K562 (cell line): ENCODE measurements at regions not wholly inside any gene's neighbourhood (a gene's known extent, or its start where the extent isn't known, plus 50 kb on each side); places are given as distances from the start of the nearest gene placed in this dataset.

ENCODE experiments used
- ATAC-seq: fragments of 200-7000 bp; cut with Tn5 transposase; 3 replicates; pipeline ENCODE4 v1.9.1; 2020; ENCODE audit warnings: moderate library complexity
- BruUV-seq: library from RNA; stranded (reverse); fragments of 400-500 nt; replicated peaks from 2 replicates; lab custom pipeline; 2021; lab: Mats Ljungman, UMichigan
- CTCF ChIA-PET: fragments of 300-600 bp; formaldehyde crosslinking; extraction: SDS; loops from one replicate; lab custom pipeline; 2021; ENCODE audit warnings: low intra/inter-chr PET ratio; lab: Yijun Ruan, JAX
- POLR2A ChIA-PET: fragments of 300-600, 350-650 bp; sonication (Branson Sonifier 250); formaldehyde crosslinking; extraction: SDS; loops from one replicate; lab custom pipeline; 2021; ENCODE audit warnings: antibody characterized with exemption, inconsistent platforms; lab: Yijun Ruan, JAX
- DNase-seq, 4 experiments: peaks; one replicate each; pipeline versions ENCODE4 v3.0.0 to v3.0.0-alpha.2; 2011 to 2018; ENCODE audit warnings: low spot score in 3 of 4, mixed read lengths in 3 of 4; ENCODE audit errors: extremely low read depth in 1 of 4
- FAIRE-seq: peaks from 2 replicates; lab custom pipeline; 2011; peaks lifted over from hg19 to GRCh38; lab: Jason Lieb, UNC
- H2AFZ ChIP-seq: 2 replicates; pipeline ENCODE4 v1.6.0; 2011; ENCODE audit warnings: low read depth, low read length, control low read depth, inconsistent platforms
- H3K27ac ChIP-seq: fragments of 200-600 bp; 3 replicates; pipeline ENCODE4 v1.8.0; 2011; ENCODE audit warnings: low read depth, mild to moderate bottlenecking, control low read depth, inconsistent platforms, low read length, moderate library complexity, mixed read lengths; ENCODE audit errors: extremely low read depth
- H3K27me3 ChIP-seq, 2 experiments: fragments of 300-600 bp in 1 of 2; 2 replicates in 1 of 2; 3 replicates in 1 of 2; pipeline versions ENCODE4 v1.6.0 to v1.8.0; 2011; ENCODE audit warnings: inconsistent platforms in 2 of 2, low read length in 2 of 2, mild to moderate bottlenecking in 1 of 2, mixed read lengths in 1 of 2, moderate library complexity in 1 of 2; ENCODE audit not compliant: control insufficient read depth in 2 of 2, insufficient read depth in 2 of 2
- H3K36me3 ChIP-seq: fragments of 300-600 bp; 3 replicates; pipeline ENCODE4 v1.8.0; 2011; ENCODE audit warnings: mild to moderate bottlenecking, low read length, inconsistent platforms; ENCODE audit not compliant: control insufficient read depth, insufficient read depth
- H3K4me1 ChIP-seq, 2 experiments: fragments of 200-600 bp in 1 of 2; replicated peaks in 1 of 2; 2 replicates in 1 of 2; 3 replicates in 1 of 2; pipeline versions ENCODE4 v1.5.1 to v1.8.0; 2011; ENCODE audit warnings: inconsistent platforms in 2 of 2, low read length in 2 of 2, mild to moderate bottlenecking in 1 of 2, mixed read lengths in 1 of 2, moderate library complexity in 1 of 2; ENCODE audit not compliant: control insufficient read depth in 2 of 2, insufficient read depth in 2 of 2
- H3K4me2 ChIP-seq: 2 replicates; pipeline ENCODE4 v1.6.1; 2011; ENCODE audit warnings: low read length, control low read depth, inconsistent platforms, mixed read lengths; ENCODE audit not compliant: insufficient read depth
- H3K4me3 ChIP-seq: fragments of 200-600 bp; sonication (generic), shearing (Covaris generic); 2 replicates; pipeline ENCODE4 v1.5.1; 2016; ENCODE audit warnings: control low read depth, inconsistent platforms
- H3K79me2 ChIP-seq: fragments of 200-600 bp; 3 replicates; pipeline ENCODE4 v1.8.0; 2011; ENCODE audit warnings: low read length, inconsistent platforms; ENCODE audit not compliant: control insufficient read depth, insufficient read depth
- H3K9ac ChIP-seq, 2 experiments: 2 replicates each; pipeline versions ENCODE4 v1.6.0 to v1.6.1; 2011; ENCODE audit warnings: low read depth in 2 of 2, low read length in 2 of 2, control low read depth in 1 of 2, inconsistent platforms in 1 of 2, mild to moderate bottlenecking in 1 of 2, mixed read lengths in 1 of 2; ENCODE audit not compliant: insufficient read depth in 1 of 2
- H3K9me1 ChIP-seq: one replicate; pipeline ENCODE4 v1.6.0; 2011; ENCODE audit warnings: inconsistent platforms, mild to moderate bottlenecking, low read length, moderate library complexity; ENCODE audit not compliant: control insufficient read depth, insufficient read depth
- H3K9me3 ChIP-seq: replicated peaks from 2 replicates; pipeline ENCODE4 v1.5.1; 2011; ENCODE audit warnings: low read depth, low read length, inconsistent platforms; ENCODE audit not compliant: control insufficient read depth, insufficient read depth
- H4K20me1 ChIP-seq: replicated peaks from 2 replicates; pipeline ENCODE4 v1.6.1; 2011; ENCODE audit warnings: low read length, inconsistent platforms, mixed read lengths; ENCODE audit not compliant: control insufficient read depth, insufficient read depth
- E4F1 ChIP-seq: fragments of 250-450 bp; sonication (Bioruptor Pico); IDR thresholded peaks from 2 replicates; pipeline ENCODE4 v1.5.0; 2021; ENCODE audit warnings: mild to moderate bottlenecking, borderline replicate concordance
- EGR1 ChIP-seq: fragments of 450-650 bp; conservative IDR thresholded peaks from 2 replicates; pipeline ENCODE4 v1.6.1; 2017; ENCODE audit warnings: mild to moderate bottlenecking
- SAFB ChIP-seq: fragments of 200-400 bp; formaldehyde crosslinking; IDR thresholded peaks from 2 replicates; pipeline ENCODE4 v1.6.1; 2017; ENCODE audit warnings: low read depth, low read length, borderline replicate concordance
- SRSF7 ChIP-seq: fragments of 200-400 bp; formaldehyde crosslinking; optimal IDR thresholded peaks from 2 replicates; pipeline ENCODE3; 2017; ENCODE audit warnings: mild to moderate bottlenecking, low read depth, low read length
- ZBTB1 ChIP-seq: sonication (generic); formaldehyde crosslinking; IDR thresholded peaks from 2 replicates; pipeline ENCODE4 v1.8.1; 2023; ENCODE audit warnings: missing genetic modification reagents, low read depth, mild to moderate bottlenecking, borderline replicate concordance
- ZNF354B ChIP-seq: fragments of 250-450 bp; sonication (Bioruptor Pico); IDR thresholded peaks from 2 replicates; pipeline ENCODE4 v1.4.0; 2020
- ZNF77 ChIP-seq: fragments of 250-450 bp; sonication (Bioruptor Pico); IDR thresholded peaks from 2 replicates; pipeline ENCODE4 v1.5.0; 2020
- WGBS: fragments of 100-300 bp; shearing (Covaris generic); methylation state at CpG from one replicate; pipeline ENCODE4 v1.1.6; 2016; ENCODE audit warnings: low coverage, mixed read lengths; ENCODE audit not compliant: insufficient coverage; ENCODE audit errors: missing lambda C conversion rate; 5-methylcytosine and 5-hydroxymethylcytosine counted together
- in situ Hi-C: fragments of 300-500 bp; cut with MboI; formaldehyde crosslinking; loops from 4 replicates; pipeline ENCODE4 v1.15.0; 2018; ENCODE audit warnings: inconsistent platforms, mixed read lengths
- intact Hi-C: fragments of 100-400 bp; cut with micrococcal nuclease; formaldehyde crosslinking; loops from 2 replicates; pipeline ENCODE4 v1.14.2; 2022
- TF ChIP-seq, protein P1 (sequence below): fragments of 450-650 bp; IDR thresholded peaks from 2 replicates; pipeline ENCODE4 v1.6.1; 2016; ENCODE audit warnings: mild to moderate bottlenecking

DNA sequence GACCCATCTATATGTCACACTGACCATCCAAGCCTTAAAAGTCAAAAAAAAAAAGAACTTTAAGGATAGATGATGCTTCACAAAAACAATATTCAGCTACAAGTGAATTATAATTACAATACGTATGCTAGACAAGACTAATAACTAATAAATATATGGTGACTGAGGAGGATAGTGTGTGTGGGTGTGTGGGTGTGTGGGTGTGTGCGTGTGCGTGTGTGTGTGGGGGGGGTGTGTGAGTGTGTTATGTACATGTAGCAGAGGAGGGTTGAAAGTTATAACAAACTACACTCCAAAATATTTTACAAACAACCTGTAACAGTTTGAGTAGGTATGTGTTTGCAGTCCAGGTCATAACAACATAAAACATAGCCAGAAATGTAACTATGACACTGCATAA lies 159.2 kb upstream of the RBBP8 start:
- H3K4me2 ChIP-seq: no peak overlapping the region
- no peaks in the 10 kb centered on the region for H4K20me1 ChIP-seq
- WGBS: 2% methylated on average over 3 of the region's 3 CpGs
- H3K4me1 ChIP-seq: no peaks in the 10 kb centered on the region
- no peak for FAIRE-seq
- no peaks in the 10 kb centered on the region for H3K9me1 ChIP-seq
- intact Hi-C loops: no loop called here
- TF ChIP-seq E4F1 (CRISPR knock-in tag) (no peak), EGR1 (peak; percentile 41), SRSF7 (no peak)
- TF ChIP-seq, all 486 proteins: peak for 1
- DNase-seq (no peak), ATAC-seq (no peak)
- in situ Hi-C loops: no loop called here
- H3K4me3 ChIP-seq: no peak overlapping the region
- no peaks in the 10 kb centered on the region for H3K79me2 ChIP-seq
- H3K9me3 ChIP-seq: no peaks in the 10 kb centered on the region
- H2AFZ ChIP-seq: no peak overlapping the region
- H3K9ac ChIP-seq: no peak overlapping the region
- H3K27ac ChIP-seq: no peak overlapping the region
- no TSS peak for BruUV-seq
- POLR2A ChIA-PET: no interaction called here
- H3K36me3 ChIP-seq: no peaks in the 10 kb centered on the region
- no peaks in the 10 kb centered on the region; a peak in 1 of 5 replicates for H3K27me3 ChIP-seq
- CTCF ChIA-PET: no interaction called here

- CTCF ChIA-PET: no interaction called here
- WGBS: 0% methylated on average over 1 of the region's 1 CpG
- no peak overlapping the region for H3K27ac ChIP-seq
- TF ChIP-seq ZNF354B (CRISPR knock-in tag): no peak
- no peak for TF ChIP-seq SAFB
- TF ChIP-seq ZBTB1 (CRISPR knock-in tag): no peak
- TF ChIP-seq, protein P1, sequence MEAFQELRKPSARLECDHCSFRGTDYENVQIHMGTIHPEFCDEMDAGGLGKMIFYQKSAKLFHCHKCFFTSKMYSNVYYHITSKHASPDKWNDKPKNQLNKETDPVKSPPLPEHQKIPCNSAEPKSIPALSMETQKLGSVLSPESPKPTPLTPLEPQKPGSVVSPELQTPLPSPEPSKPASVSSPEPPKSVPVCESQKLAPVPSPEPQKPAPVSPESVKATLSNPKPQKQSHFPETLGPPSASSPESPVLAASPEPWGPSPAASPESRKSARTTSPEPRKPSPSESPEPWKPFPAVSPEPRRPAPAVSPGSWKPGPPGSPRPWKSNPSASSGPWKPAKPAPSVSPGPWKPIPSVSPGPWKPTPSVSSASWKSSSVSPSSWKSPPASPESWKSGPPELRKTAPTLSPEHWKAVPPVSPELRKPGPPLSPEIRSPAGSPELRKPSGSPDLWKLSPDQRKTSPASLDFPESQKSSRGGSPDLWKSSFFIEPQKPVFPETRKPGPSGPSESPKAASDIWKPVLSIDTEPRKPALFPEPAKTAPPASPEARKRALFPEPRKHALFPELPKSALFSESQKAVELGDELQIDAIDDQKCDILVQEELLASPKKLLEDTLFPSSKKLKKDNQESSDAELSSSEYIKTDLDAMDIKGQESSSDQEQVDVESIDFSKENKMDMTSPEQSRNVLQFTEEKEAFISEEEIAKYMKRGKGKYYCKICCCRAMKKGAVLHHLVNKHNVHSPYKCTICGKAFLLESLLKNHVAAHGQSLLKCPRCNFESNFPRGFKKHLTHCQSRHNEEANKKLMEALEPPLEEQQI: no peak
- TF ChIP-seq ZNF77: no peak
These were observed 154.1 kb upstream of the RBBP8 start for GRCh38 chr18:22778996-22779395.

More at GRCh38 chr18:22778996-22779395, 154.1 kb upstream of the RBBP8 start:
- POLR2A ChIA-PET: no interaction called here
- ATAC-seq (no peak), DNase-seq (no peak), FAIRE-seq (no peak)
- intact Hi-C loops (no loop called here), in situ Hi-C loops (no loop called here)
- no peak overlapping the region for H3K4me3 ChIP-seq
- H3K36me3 ChIP-seq: no peaks in the 10 kb centered on the region
- no peaks in the 10 kb centered on the region for H4K20me1 ChIP-seq
- H3K4me1 ChIP-seq: no peaks in the 10 kb centered on the region
- no peaks in the 10 kb centered on the region for H3K9me3 ChIP-seq
- no peak overlapping the region for H2AFZ ChIP-seq
- H3K79me2 ChIP-seq: no peaks in the 10 kb centered on the region
- H3K9me1 ChIP-seq: no peaks in the 10 kb centered on the region
- peaks cover 0 to 3% of the 10 kb centered on the region in 2 experiments; a peak in 1 of 5 replicates for H3K27me3 ChIP-seq
- no peak overlapping the region for H3K9ac ChIP-seq
- no peak overlapping the region for H3K4me2 ChIP-seq
- BruUV-seq: no TSS peak
